ACHN (cell line): ENCODE measurements at regions not wholly inside any gene's neighbourhood (a gene's known extent, or its start where the extent isn't known, plus 50 kb on each side); places are given as distances from the start of the nearest gene placed in this dataset.

Experiments used
- DNase-seq: peaks from one replicate; pipeline ENCODE4 v3.0.0-alpha.2; 2015
- in situ Hi-C: cut with HindIII; loops from 2 replicates; pipeline ENCODE4 v1.10.0; 2017; ENCODE audit warnings: low sequenced_read_pairs, low pct_ligation_motif_present, low pct_unique_long_range_greater_than_20kb

DNA sequence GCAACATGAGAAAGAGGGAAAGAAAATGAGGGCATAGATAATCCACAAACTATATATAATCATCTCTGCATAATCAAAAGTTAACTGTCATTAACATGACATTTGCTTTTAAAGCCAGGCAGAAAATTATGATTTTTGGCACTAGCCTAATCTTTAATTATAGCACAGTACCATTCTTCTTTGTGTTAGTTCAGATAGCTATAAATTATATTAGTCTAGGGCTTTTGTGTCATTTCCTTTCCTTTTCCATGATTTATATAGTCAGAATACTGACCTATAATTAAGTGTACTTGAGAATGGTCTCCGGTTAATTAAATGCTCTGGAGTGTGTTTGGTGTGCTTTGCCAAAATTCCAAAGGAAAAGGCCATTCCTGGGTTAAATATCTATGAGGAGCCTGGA is 441.9 kb upstream of the THRB start:
- in situ Hi-C loops, result no loop called here
- DNase-seq, result no peak

DNA sequence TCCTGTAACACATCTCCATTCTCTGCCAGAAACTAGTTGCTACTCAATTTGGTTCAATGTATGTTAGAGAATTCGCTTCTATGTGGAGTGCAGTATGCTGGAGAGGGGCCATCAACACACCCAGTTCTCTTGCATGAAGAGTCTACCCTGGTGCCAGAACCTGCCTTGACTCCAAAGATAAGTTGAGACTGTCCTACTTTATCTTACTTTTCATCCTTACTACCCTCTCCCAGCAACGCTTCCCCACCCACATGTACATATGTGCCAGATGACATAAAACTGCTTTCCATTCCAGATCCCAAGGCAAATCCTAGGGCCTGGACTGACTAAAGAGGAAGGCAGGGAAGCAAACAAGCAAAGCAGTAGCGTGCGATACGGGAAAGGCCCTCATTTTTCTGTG is 442.6 kb upstream of the THRB start:
- no peak for DNase-seq
- in situ Hi-C loops, result no loop called here

DNA sequence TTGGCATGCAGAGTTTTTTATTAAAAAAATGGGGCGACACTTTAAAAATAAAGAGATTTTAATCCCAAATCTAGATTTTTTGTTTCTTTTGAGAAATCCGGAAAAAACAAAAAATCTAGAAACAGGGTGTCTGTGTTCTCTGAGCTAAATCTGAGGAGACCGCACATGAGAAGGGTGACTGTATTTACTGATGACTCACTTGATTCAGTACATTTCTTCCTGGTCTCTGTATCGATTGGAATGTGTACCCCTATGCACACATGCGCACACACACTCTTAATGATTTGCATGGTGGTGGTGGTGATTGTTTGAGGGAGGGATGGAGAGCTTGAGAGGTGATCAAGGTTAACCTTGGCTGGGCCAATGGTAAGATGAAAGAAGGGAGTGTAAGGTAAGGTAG is 443.1 kb upstream of the THRB start:
- in situ Hi-C loops, result no loop called here
- DNase-seq, result no peak

DNA sequence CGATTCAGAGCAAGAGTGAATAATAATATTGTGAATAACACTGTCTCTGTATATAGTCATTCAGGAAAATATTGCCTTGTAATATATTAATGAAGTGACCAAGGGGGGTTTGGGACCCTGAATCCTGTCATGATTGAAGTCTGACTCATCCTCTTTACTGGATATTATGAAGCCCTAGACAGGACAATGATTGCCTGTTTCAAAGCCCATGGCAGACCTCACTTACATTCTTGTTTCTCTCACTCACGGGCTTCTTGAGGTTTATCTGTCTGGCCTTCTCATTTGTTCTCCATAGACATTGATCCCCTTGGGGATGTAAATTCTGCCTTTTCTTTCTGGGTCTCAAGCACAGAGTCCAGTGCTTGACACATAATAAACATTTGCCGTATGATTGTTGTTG is 449.3 kb upstream of the THRB start:
- in situ Hi-C loops, result no loop called here

DNA sequence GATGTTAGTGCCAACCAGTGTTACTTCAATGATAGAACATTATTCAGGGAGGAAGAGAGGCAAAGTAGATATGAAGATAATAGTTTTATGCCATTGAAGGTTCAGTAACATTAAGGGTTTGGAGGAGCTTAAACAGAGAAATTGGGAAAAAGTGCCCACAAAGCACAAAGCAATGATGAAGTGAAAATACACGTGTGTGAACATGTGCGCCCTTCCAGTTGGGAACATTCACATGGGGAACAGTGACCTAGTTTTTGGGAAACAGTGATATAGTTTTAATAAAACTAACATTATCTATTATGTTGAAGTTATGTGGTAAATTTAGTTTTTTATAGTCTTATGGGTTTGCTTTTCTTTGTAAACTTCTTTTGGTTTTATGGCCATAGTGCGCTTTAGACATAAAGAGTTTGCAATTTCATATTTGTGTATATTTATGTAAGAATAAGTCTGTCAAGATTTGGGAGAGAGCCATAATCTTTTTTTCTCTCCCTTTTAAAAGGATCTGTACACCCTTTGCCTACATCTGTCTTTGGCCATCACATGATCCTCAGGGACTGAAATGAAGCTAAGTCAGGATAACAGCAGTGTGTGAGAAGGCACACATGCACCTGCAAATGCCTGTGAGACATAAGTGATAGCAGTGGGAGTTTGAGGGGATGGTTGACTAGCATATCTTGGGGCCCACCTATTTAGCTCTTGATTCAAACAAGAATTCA is 450.3 kb upstream of the THRB start:
- in situ Hi-C loops, result no loop called here
- DNase-seq, result no peak

More for the DNA sequence above, 449.3 kb upstream of the THRB start:
- DNase-seq, result no peak

DNA sequence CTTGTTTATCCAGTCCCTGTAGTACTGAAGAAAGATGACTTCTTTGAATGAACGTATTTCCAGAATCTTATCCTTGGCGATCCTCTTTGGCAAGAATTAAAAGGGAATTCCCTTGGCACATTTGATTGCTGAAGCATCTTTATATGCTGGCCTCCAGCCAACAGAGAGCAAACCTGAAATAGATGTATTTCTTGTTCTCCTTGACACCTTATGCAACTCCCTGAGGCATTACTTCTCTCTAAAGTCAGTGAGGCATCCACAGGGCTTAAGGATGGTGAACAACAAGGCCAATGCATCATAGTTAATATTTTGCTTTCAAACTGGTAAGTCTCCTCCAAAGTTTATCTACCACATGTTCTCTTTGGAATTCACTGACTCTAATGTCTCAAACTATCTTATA is 450.9 kb upstream of the THRB start:
- DNase-seq, result no peak
- in situ Hi-C loops, result no loop called here

DNA sequence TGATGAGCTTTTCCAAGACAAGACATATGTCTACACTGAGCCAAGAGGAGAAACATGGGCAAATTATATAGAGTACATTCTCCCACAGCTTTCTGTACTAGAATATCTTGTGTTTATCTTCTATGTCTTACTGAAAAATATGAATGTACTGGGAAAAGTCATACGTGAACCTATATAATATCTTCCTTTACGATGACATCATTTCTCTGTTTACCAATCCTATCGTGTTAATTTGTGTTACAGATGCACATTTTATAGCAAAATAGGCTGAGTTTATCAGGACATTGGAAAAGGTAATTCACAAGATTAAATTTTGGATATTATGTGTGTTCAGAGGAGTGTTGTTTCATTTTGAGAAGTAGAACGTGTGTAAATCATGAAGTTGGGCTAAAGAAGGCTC is 452.5 kb upstream of the THRB start:
- DNase-seq, result no peak
- in situ Hi-C loops, result no loop called here

DNA sequence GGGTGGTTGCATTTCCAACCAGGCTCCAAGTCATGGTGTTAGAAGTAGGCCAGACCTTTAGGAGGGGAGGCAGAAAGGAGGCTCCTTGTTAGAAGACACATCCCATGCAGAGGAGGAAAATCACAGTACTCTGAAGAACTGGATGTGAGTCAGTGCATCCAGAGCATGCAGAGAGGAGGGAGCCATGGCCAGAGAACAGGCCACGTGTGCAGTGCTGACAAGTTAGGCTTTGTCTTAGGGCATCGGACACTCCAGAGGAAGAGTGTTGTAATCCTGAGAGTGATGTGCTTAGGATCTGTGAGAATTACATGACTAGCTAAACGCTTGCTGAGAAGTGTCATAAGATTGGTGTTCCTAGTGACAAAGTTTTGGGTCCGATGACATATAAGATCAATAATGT is 456.5 kb upstream of the THRB start:
- no peak for DNase-seq
- in situ Hi-C loops, result no loop called here

DNA sequence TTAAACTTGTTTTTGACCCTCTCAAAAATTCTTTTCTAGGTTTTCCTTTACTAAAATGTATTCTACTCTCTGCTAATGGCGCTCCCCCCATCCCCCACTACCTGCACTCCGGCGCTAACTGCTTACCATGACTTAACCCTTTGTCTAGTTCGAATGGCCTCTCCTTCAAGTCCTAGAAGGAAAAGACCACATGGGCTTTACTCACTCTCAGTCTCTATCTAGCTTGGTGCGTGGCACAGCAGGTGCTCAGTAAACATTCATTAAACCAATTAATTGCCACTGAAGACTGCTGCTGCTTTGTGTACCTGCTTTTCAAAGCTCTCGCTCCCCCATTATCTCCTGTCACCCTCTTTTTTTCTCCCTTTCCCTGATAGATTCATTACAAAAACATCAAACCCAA is 457.7 kb upstream of the THRB start:
- in situ Hi-C loops, result no loop called here
- DNase-seq, result no peak

DNA sequence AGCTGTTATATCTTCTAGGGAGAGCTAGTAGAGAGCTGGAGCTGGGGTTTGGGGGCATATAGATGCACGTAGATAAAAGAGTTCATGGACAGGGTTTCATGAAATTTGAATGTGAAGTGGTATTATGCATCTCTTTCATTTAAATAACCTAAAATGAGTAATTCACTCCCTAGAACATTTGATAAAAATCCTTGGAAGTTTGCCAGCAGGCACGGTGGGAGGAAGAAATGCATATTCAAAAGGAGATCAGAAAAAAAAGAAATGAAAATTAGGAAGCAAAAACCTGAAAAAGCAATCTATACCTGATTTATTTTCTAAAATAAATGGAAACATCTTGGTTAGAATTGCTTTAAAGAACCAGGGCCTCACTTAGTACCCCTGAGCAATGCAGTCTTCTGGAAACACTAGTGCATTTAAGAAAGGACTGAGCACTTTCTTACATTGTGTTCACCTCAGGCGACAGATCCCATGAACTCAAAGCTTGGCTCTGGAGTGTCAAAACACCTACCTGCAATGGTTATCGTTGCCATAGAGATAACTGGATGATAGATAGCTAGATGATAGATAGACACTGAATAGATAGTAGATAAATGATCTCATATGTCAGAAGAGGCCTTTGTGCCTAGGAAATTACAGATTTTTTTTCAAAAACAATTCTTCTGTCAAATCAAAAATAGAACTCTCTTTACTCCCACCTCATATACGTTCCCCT is 458.6 kb upstream of the THRB start:
- no peak for DNase-seq
- in situ Hi-C loops, result no loop called here

DNA sequence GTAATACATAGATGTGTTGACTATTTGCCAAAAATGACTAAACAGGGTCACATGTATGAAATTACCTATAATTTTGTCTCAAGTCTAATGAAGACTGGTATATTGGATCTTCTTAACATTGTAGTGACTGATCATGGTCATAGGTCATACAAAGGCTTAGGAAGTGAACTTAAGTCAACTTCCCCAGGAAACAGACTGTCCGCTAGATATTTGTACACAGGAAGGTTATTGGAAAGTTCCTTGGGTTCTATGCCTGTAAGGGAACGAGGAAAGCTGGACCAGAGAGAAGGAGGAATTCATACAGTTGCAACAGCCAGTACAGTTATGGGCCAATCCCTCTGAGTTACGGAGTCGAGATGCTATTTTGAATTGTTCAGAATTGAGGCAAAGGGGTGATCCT is 462.0 kb upstream of the THRB start:
- in situ Hi-C loops, result no loop called here

DNA sequence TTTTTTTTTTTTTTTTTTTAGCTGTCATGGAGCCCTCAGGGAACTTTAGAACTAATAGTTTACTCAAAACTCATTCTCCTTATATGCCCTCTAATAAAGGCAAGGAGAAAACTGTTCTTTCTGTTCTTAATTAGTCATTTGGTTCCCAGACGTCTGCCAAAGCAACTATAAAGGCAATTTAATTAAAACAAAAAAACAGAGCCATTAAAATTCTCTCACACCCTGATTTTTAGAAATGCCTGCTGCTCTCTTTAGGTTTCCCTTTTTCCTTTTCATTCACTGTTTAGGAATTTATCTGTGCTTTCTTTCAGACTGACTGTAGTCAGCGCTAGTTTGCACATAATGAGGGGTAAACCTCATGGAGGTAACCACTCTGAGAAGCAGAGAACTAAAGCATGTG is 463.6 kb upstream of the THRB start:
- DNase-seq, result no peak
- in situ Hi-C loops, result no loop called here

More for the DNA sequence above, 462.0 kb upstream of the THRB start:
- no peak for DNase-seq

DNA sequence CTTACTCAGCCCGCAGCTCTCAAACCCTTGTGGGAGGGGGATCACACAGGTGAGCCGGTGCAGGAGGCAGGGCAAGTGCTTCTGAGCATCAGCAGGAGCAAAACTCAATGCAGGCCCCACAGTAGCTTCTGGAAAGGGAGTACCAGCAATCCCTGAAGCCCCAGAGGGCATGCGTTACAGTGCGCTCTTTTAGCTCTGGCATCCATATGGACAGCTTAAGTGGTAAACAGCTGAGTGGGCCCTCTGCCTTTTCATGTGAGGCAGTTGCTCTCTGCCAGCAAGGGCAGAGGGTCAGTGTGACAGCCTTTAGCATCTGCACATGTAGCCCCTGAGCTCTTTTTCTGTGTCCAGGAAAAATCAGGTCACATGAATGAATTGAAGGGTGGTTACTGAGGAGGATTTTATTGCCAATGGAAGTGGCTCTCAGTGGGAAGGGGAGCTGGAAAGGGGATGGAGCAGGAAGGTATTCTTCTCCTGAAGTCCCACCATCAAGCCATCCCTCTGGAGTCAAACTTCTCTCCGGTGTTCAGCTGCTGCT is 464.3 kb upstream of the THRB start:
- in situ Hi-C loops, result no loop called here
- no peak for DNase-seq

DNA sequence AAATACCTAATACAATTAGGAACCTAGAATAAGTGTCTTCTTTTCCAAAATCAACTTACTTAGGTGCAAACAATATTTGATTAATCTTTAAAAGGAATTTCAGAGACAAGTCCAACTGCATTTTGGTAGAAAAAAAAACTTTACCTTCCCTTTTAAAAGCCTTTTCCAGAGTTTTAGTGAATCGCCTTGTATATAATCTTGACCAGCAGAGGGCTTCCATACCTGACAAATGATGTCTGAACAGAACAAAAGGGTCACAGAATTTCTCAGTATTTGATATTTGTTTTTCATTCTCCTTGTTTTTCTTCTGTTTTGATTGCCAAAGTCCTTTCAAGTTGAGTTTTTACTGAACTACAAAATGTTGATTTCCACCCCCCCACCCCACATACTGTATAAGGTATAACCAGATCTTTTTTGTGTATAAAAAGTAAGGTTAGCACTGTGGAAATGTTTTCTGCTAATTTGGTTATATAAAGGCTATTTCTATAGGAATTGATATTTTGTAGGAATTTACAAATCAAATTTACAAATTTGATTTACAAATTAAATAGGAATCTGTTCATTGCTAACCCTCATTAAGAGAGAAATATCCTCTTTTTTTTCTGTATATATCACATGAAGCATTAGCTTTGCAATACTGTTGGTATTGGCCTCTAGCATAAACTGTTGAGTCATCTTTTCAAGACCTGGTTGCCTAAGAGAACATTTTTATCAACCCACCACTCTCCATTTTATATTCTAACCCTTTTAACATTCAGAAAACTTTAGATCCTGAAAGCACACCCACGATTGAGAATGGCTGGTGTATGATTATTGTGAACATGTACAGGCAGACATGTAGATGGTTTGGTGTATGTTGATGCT is 464.1 kb upstream of the RARB start:
- DNase-seq, result peak; percentile 14
- in situ Hi-C loops, result no loop called here

DNA sequence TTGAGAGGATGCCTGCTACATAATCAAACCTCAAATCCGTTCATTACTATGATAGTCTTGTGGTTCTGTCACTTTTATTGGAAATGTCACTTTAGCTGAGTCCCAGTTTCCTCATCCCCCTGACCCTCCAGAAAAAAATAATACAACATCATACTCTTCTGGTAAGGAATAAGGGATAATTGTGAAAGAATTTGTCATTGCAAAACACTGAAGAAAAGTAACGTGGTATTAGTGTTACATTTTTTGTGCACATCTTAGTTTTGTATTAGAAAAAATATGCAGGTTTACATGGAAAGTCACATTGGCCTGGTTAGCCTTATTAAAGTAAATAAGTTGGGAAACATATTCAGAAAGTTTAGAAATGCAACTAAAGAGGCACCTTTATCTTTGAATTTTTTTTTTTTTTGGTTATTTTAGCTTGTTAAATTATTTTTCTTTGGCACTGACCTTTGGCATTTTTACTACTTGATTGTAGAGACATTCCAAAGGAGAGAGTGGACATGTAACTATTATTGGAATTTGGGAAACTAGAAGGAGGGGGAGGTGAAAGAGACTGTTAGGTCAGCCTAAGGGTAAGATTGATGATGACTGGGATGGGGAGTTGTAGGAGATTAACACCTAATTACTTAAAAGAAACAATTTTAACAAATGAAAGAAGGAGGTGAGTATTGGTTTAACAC is 462.2 kb upstream of the RARB start:
- in situ Hi-C loops, result no loop called here
- DNase-seq, result no peak

DNA sequence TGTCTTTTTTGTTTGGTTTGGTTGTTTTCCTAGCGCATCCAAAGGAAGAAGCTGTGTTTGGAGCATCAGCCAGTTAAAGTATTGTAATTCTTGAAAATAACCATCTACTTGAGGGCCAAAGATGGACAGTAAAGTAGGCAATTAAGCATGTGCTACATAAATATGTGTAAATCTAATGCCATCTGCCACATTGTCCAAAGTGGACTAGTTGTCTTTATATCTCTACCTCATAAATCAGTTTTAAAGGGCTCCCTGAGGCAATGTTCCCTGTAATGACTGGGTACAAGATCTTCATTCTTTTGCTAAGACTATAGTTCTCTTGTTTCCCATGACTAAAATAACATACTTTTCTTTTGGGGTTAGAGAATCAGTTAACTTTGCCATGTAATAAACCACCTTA is 460.0 kb upstream of the RARB start:
- in situ Hi-C loops, result no loop called here
- DNase-seq, result no peak

DNA sequence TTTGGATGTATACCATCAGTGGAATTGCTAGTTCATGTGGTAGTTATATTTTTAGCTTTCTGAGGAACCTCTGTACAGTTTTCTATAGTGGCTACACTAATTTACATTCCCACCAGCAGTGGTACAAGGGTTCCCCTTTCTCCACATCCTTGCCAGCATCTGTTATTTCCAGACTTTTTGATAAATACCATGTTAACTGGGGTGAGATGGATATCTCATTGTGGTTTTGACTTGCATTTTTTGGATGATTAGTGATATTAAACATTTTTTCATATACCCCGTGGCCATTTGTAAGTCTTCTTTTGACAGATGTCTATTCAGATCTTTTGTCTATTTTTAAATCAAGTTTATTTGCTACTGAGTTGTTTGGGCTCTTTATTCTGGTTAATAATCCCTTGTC is 455.6 kb upstream of the RARB start:
- no peak for DNase-seq
- in situ Hi-C loops, result no loop called here

DNA sequence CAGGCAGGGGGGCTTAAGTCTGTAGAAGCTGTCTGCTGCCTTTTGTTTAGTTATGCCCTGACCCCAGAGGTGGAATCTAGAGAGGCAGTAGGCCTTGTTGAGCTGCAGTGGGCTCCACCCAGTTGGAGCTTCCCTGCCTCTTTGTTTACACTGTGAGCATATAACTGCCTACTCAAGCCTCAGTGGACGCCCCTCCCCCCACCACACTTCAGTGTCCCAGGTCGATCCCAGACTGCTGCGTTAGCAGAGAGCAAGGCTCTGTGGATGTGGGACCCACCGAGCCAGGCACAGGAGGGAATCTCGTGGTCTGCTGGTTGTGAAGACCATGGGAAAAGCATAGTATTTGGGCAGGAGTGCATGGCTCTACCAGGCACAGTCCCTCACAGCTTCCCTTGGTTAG is 446.8 kb upstream of the RARB start:
- in situ Hi-C loops, result no loop called here
- DNase-seq, result no peak

DNA sequence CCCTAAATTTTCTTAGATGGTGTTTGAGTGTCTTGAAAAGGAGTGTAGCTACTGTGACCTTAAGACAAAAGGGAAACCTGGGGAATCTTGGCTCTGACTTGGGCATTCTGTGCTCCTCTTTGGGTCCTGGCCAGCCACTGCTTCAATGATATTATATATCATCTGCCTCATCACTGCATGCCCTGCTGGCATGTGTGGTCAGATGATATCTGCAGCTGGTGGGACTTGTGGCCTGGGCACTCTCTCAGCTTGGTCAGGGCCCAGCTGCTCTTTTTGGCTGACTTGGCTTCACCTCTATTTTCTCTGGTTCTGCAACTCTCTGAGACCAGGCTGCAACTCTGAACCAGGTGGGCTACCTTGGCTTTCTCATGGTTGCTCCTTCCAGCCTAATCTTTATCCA is 446.1 kb upstream of the RARB start:
- DNase-seq, result no peak
- in situ Hi-C loops, result no loop called here
